GM12873 (cell line): ENCODE measurements at regions not wholly inside any gene's neighbourhood (a gene's known extent, or its start where the extent isn't known, plus 50 kb on each side); places are given as distances from the start of the nearest gene placed in this dataset.

Experiments used
- TF ChIP-seq, protein P1 (sequence below): IDR thresholded peaks from 2 replicates; pipeline ENCODE4 v1.5.1; 2012; ENCODE audit warnings: low read depth, mild to moderate bottlenecking, moderate library complexity, low read length, control low read depth; ENCODE audit not compliant: insufficient read depth; ENCODE audit errors: missing control alignments

GRCh38 chr9:130766021-130766926 lies 68.8 kb upstream of the ABL1 start:
- TF ChIP-seq, protein P1, sequence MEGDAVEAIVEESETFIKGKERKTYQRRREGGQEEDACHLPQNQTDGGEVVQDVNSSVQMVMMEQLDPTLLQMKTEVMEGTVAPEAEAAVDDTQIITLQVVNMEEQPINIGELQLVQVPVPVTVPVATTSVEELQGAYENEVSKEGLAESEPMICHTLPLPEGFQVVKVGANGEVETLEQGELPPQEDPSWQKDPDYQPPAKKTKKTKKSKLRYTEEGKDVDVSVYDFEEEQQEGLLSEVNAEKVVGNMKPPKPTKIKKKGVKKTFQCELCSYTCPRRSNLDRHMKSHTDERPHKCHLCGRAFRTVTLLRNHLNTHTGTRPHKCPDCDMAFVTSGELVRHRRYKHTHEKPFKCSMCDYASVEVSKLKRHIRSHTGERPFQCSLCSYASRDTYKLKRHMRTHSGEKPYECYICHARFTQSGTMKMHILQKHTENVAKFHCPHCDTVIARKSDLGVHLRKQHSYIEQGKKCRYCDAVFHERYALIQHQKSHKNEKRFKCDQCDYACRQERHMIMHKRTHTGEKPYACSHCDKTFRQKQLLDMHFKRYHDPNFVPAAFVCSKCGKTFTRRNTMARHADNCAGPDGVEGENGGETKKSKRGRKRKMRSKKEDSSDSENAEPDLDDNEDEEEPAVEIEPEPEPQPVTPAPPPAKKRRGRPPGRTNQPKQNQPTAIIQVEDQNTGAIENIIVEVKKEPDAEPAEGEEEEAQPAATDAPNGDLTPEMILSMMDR, result no peak

- TF ChIP-seq, protein P1, result no peak
These were observed 68.1 kb upstream of the ABL1 start for GRCh38 chr9:130766927-130767307.

DNA sequence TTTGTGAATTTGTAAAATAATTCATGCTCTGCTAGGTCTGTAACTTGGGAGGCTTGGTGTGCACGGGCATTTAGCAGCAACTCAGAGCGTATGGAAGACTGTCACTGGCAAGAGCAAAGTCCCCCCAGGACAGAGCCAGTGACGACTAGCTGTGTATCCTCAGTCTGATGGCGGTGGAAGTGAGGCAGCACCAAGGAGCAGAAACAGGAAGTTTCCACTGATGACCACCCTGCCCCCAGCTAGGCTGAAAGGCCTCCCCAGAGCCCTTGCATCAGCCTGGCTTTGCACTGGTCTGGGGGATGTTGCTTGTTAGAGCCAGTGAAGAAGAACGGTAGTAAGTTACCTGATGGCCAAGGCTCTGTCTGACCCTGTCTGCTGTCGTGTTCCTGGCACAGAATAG lies 66.8 kb upstream of the ABL1 start:
- TF ChIP-seq, protein P1, result no peak

- TF ChIP-seq, protein P1, result no peak
These were observed 66.1 kb upstream of the ABL1 start for GRCh38 chr9:130768891-130769403.

- TF ChIP-seq, protein P1, result no peak
These were observed 65.0 kb upstream of the ABL1 start for GRCh38 chr9:130770093-130770492.

- TF ChIP-seq, protein P1, result peak; percentile 47
These were observed 64.2 kb upstream of the ABL1 start for GRCh38 chr9:130770679-130771442.

- TF ChIP-seq, protein P1, result no peak
These were observed 62.9 kb upstream of the ABL1 start for GRCh38 chr9:130772185-130772584.
